ENCODE measurements at regions not wholly inside any gene's neighbourhood (a gene's known extent, or its start where the extent isn't known, plus 50 kb on each side); places are given as distances from the start of the nearest gene placed in this dataset.

- no peak for TF ChIP-seq BCLAF1 (IDR thresholded peaks at IDR 0.05)
- TF ChIP-seq BHLHE40 (IDR thresholded peaks at IDR 0.05; ENCODE audit: borderline replicate concordance in 1 of 2, low read depth in 2 of 2, low read length in 1 of 2), result no peak
These were observed 76.5 kb upstream of the ARHGEF26 start (continued) for GRCh38 chr3:154044671-154045070.

GRCh38 chr3:154050216-154050615 is 71.0 kb upstream of the ARHGEF26 start:
- Histone ChIP-seq H3K27ac (ENCODE audit: control insufficient read depth, insufficient read depth) (no peak overlapping the region), H3K9ac (ENCODE audit: control insufficient read depth, insufficient read depth, low read length) (no peak overlapping the region), H3K4me3 (no peak overlapping the region), H3K4me2 (ENCODE audit: control insufficient read depth, insufficient read depth) (no peak overlapping the region), H3K9me3 (replicated peaks; ENCODE audit: control insufficient read depth, insufficient read depth, low read length) (no peaks in the 10 kb centered on the region), H3K4me1 (ENCODE audit: control insufficient read depth, insufficient read depth, low read length) (no peaks in the 10 kb centered on the region), H3K79me2 (ENCODE audit: control insufficient read depth, insufficient read depth, low read length) (no peaks in the 10 kb centered on the region), H3K36me3 (ENCODE audit: control insufficient read depth in 2 of 2, insufficient read depth in 2 of 2, low read length in 1 of 2) (no peaks in the 10 kb centered on the region), H4K20me1 (ENCODE audit: control insufficient read depth, insufficient read depth) (no peaks in the 10 kb centered on the region), H3K27me3 (replicated peaks in 1 of 2; ENCODE audit: control insufficient read depth in 2 of 2, insufficient read depth in 2 of 2, low read length in 1 of 2) (no peaks in the 10 kb centered on the region; a peak in 1 of 4 replicates), H2AFZ (ENCODE audit: control insufficient read depth, low read depth, low read length) (no peak overlapping the region)
- CTCF ChIA-PET, result no interaction called here
- POLR2A ChIA-PET, result no interaction called here
- RAD21 ChIA-PET (ENCODE audit: unreplicated experiment), result no interaction called here
- SMC1A ChIA-PET (ENCODE audit: uncharacterized antibody, unreplicated experiment), result no interaction called here
- TF ChIP-seq KAT2A (conservative IDR thresholded peaks at IDR 0.05; ENCODE audit: control insufficient read depth, low read depth, low read length) (no peak), SIX5 (IDR thresholded peaks at IDR 0.05; ENCODE audit: low read depth, low read length, severe bottlenecking) (no peak), CTCF (IDR thresholded peaks at IDR 0.05 in 2 of 3, conservative IDR thresholded peaks at IDR 0.05 in 1 of 3; ENCODE audit: control insufficient read depth in 2 of 3, extremely low read depth in 1 of 3, insufficient read depth in 1 of 3, low read depth in 3 of 3, low read length in 3 of 3) (no peak), SIN3A (IDR thresholded peaks at IDR 0.05; ENCODE audit: low read depth, low read length) (no peak), ATF7 (IDR thresholded peaks at IDR 0.05; ENCODE audit: low read depth) (no peak), IKZF1 (conservative IDR thresholded peaks at IDR 0.05) (no peak), SMAD5 (IDR thresholded peaks at IDR 0.05; ENCODE audit: low read depth) (no peak), CBX3 (IDR thresholded peaks at IDR 0.05; ENCODE audit: borderline replicate concordance, low read depth) (no peak), ASH2L (IDR thresholded peaks at IDR 0.05; ENCODE audit: borderline replicate concordance, low read depth) (no peak)
- intact Hi-C loops (cut with micrococcal nuclease; ENCODE audit: unreplicated experiment) (no loop called here), in situ Hi-C loops (cut with MboI) (no loop called here)
- ATAC-seq (no peak), FAIRE-seq (no peak), DNase-seq (ENCODE audit: low read depth, low spot score) (no peak)
- no TSS peak for BruUV-seq (replicated peaks)

Measured in GM12878 (cell line).